HG03520 (cell line): ENCODE measurements at regions not wholly inside any gene's neighbourhood (a gene's known extent, or its start where the extent isn't known, plus 50 kb on each side); places are given as distances from the start of the nearest gene placed in this dataset.

Experiments
- ATAC-seq: cut with Tn5 transposase; IDR thresholded peaks from one replicate; pipeline ENCODE4 v1.9.1; 2021; ENCODE audit warnings: mild to moderate bottlenecking, moderate library complexity; ENCODE audit not compliant: unreplicated experiment

DNA sequence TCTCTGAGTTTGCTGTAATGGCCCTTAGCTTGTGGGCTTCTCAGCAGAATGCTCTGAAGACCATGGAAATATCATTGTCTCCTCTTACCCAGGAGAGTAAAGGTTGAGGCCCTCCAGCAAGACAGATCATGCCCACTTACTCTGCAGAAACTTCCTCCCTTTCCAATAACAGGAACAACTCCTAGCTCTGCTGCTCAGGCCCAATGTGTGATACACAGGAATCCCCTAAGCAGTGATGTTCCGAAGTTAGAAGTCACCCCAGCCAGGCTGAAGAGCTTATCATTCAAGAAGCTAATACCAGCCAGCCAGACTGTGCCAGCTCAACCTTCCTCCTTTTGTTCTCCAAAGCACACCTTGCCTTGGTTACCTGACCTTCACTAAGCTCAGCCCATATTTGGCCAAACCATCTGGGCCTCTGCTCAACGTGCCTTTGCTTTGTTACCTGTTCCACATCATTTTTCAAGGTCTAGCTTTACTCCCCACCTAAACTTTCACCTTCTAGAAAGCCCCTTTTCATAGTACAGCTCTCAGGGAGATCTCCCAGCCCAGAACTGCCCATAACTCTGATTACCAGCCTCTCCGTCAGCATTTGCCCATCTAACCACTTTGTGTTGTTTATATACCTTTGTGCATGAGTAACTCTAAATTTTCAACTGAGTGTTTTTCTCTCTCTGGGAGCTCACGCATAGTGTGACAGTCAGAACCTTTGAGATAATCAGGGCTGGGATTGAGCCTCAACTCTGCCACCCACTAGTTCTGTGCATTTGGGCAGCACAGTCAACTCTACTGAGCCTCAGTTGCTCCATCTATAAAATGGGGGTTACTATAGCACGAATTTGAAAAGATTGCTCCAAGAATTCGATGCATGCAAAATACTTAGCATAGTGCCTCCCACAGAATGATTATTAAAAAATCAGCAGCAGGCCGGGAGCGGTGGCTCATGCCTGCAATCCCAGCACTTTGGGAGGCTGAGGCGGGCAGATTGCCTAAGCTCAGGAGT, 107.6 kb upstream of the CPEB4 start:
- no peak for ATAC-seq

DNA sequence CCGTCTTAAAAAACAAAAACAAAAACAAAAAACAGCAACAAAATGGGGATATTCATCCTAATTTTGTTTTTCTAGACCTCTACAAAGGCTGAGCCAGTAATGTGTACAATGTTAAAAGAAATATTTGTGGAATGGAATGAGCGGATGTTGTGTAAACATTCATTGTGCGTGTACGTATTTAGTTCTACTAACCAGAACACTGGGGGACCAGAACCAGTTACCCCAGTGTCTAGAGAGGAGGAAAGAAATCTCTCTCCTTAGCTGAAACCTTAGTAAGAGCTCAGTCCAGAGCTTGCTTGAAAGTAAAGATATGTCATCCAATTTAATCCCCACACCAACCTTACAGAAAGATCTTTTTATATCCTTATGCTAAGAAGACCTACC, 106.7 kb upstream of the CPEB4 start:
- ATAC-seq: no peak

DNA sequence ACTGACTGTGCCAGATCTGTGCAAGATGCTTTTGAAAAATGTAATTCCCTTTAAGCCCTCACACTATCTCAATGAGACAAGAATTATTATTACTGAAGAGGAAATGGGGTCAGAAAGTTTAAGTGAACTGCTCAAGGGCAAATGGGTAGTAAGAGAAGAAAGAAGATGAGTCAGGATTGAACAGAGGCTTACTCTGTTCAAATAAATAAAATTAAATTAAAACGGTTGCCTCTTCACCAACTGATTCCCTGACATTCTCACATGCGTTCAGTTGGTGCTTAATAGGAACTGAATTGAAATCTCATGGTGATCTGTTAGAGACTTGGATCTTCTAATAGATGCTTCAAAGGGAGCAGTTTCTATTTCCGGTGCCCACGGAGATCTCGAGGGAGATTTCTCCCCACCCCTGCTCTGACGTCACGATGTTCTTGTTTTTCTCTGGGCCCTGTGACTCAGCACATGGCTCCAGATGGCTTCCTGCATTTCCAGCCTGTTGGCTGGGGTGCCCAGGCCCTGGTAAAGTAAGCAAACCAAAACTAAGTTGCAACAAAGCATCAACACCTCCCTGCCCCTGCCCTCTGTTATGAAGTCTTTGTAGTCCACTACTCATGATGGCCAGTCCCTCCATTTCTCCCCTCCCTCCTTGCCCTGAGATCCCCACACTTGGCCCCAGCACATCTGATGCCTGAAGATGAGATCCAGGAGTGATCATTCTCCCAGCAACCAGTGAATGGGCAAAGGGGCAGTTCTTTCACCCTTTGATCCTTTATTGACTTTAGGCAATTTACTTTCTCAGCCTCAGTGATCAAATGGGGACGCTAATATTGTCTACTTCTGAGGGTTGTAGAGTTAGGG, 106.1 kb upstream of the CPEB4 start:
- no peak for ATAC-seq

DNA sequence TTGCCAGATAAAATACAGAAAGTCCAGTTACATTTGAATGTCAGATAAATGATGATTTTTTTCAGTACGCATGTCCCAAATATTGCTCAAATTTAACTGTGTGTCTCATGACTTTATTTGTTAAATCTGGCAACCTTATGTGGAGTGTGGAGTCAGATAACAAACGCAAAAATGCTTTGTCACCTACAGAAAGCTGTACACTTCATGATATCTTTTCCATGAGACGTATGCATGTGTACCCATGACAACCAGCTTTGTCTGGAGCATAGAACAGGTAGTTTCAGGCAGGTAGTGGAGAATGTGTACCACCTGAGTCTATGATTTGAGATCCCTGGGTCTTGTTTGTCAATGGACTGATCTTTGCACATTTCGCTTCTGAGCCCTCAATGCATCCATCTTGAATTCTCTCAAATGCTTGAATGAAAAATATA, 105.5 kb upstream of the CPEB4 start:
- ATAC-seq: no peak

DNA sequence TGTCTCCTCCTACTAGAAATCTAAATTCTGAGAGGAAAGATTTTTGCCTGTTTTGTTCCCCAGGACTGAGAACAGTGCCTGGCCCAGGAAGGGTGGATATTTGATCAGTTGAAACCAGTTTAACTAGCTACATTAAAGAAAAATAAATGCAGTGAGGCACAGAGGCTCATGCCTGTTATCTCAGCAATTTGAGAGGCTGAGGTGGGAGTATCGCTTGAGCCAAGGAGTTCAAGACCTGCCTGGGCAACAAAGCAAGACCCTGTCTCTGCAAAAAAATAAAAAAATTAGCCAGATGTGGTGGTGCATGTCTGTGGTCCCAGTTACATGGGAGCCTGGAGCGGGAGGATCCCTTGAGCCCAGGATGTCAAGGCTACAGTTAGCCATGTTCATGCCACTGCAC, 104.8 kb upstream of the CPEB4 start:
- no peak for ATAC-seq

DNA sequence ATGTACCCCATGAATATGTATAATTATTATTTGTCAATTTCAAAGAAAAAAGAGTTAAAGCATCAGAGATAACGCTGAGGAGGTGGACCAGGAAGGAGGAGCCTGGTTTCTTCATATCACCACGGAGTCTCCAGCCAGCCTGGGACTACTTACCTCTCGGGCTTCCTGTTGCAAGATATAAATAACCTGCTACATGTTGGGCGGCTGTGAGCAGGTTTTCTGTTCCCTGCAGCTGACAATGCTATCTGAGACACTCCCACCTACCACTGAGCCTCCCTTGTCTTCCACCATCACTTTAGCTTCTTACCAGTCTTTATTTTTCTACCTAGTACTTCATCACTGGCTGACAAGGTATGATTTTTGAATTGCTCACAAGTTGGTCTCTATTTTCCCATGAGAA, 102.7 kb upstream of the CPEB4 start:
- no peak for ATAC-seq

DNA sequence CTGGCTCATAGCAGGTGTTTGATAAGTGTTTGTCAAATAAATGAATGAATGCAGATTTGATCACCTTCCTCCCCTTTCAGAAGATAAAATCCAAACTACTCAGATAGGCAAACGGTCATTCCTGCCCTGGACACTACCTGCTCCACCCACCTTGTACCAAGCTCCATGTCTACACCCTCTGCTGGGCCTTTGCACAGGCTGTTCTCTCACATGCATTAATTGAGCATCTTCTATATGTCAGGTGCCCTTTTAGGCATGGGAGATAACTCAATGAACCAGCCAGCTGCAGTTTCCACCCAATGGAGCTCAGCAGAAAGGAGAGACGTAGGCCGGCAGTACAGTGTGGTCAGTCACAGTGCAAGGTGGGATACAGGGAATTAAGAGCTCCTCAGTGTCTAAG, 102.3 kb upstream of the CPEB4 start:
- ATAC-seq: no peak

DNA sequence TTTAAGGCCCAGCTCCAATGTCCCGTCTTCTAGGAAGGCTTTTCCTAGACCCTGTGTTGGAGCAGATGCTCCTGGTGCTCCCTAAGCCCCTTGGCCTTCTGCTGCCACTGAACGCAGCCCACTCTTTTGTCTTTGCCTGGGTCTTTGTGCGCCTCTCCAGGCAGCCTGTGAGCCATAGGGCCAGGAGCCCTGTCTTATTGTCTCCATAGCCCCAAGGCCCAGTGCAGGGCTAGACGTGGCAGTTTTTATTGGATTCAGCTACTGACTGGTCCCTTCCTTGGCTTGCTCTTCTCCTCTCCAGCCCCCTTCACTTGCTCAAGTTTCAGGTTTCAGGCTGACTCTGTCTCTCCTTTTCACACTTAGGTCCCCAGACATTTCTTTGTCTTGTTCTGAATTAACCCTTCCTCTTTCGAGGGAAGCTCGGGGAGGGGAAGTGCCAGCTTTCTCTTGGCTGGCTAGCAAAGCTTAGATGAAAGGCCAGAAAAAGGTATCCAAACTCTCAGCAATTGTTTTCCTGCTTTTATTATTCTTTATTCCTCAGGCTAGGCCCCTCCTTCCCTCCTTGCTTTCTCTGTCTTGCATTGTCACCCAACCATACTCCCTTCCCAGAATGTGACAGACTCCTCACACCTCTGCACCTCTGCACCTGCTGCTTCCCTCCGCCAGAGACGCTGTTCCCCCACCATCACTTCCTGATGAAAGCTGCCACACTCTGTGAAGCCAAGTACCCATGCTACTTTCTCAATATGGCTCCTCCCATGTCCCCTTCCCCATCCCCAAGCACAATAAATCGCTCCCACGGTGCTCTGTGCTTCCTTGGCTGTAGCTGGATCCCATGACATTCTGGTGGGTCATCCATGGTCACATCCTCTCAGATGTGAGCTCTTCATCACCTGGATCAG, 101.6 kb upstream of the CPEB4 start:
- ATAC-seq: peak; percentile 65

DNA sequence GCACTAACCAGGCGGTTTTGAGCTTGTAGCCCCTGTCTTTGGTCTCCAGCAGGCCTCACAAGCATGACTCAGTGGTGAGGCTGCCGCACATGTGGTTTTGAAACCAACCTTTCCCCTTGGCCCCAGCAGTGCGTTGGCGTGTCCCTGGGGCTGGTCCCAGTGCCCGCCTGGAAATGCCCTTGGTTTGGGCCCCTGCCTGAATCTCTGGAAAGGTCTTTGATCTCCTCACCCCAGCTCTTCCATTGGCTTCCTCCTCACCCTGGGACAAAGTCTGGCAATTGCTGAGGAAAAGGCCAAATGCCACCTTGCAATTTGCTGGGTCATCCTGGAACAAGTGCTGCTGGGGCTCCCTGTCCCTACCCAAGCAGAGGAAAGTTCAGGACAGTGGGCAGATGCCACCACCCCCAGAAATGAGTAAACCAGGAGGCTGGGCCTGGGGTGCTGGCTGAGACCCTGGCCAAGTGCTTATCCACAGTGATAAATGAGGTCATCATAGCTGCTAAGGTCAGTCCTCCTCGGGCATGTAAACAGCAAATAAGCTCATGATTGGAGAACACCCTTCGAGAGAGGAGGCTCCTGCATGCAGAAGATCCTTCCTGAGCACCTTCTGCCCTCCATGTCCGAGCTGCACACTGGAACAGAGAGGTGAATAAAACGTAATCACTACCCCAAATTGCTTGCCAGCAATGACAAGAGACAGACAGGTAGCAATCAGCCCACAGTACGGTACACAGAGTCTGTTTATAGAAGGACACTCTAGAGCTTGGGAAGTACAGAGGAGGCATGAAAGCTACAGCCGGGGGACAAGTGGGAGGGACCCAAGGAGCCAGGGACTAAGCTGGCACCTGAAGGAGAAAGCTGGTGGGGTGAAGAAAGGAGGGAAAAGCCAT, 98.9 kb upstream of the CPEB4 start:
- ATAC-seq: no peak

DNA sequence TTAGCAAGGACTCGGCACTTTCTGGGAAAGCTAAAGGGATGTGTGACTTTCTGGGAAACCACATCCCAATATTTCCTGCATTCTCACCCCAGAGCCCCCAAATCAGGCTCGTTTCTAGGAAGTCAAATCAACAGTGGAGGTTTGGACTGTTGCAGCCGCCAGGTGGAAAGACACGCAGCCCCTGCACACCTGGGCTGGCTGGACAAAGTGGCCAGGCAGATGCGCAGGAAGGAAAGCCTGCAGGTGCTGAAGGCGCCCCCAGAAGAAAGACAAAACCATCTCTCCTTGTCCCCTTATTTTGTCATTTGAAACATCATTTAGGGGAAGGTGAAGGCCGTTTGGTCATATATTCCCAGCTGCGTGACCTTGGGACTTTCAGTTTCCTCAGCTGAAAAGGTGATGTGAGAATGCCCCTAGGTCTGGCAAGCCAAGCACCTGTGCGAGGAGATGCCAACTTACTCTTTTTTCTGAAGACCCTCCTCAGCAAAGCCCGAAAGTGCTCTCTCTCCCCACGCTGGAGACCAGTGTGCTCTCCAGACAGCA, 97.9 kb upstream of the CPEB4 start:
- no peak for ATAC-seq

DNA sequence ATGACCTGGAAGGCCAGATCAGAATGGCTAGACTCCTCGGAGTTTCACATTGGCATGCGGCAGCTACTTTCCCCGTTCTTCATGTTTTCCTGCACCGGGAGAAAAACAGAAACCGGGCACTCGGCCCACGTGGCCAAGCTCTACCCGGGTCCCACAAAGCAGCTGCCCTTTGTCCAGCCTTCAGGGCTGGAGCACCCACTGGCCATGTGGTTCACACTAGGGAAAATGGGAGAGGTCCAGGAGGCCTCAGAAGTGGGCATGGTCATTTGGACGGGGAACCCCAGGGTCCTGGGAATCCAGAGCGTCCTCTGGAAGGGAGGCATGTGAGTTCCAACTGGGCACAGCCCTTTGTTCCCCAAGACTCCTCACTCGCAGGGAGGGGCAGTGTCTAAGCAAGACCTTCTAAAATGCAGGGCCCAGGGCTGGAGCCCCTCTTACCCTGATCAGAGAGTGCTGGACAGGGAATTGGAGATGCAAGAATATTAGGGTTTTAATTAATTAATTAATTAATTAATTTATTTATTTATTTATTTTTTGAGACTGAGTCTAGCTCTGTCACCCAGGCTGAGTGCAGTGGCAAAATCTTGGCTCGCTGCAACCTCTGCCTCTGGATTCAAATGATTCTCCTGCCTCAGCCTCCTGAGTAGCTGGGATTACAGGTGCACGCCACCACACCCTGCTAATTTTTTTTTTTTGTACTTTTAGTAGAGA, 97.2 kb upstream of the CPEB4 start:
- no peak for ATAC-seq

DNA sequence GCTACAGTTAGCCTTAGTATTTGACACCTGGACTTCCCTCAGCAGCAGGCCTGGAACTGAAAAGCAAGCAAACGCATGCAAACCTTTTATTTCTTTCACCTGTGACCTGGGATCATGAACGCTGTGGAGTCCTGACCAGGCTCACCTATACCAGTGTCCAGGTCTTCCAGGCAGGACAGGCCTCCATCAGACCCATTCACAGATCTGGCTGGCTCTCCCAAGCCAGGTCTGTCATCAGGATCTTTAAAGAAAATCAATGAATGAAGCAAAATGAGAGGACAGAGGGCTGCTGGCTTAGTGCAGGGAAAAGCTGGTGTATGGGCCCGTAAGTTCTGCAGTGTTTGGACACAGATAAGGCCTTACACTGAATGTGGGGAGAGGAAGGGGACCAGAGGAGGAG, 96.3 kb upstream of the CPEB4 start:
- ATAC-seq: no peak

DNA sequence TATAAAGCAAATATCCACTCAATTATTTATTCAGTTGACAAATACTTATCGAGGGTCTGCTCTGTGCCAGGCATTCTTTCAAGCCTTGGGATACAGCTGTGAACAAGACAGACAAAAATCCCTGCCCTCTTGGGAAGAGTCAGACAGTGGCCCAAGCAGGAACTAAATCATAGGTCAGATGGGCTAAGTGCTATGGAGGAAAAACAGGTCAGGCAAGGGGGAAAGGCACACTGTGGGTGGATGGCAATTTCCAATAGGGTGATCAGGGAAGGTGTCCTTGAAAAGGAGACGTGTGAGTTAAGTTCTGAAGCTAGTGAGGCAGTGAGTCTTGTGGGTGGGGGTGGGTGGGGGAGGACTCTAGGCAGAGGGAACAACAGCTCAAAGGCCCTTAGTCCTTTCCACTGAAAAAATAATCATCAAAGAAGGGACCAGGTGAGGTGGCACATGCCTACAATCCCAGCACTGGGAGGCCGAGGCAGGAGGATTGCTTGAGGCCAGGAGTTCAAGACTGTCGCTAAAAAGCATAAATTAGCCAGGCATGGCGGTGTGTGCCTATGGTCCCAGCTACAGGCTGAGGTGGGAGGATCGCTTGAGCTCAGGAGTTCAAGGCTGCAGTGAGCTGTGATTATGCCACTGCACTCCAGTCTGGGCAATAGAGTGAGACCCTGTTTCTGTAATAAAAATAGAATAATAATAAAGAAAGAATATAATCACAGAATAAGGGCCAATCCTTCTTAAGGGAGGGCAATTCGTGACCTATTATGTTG, 95.2 kb upstream of the CPEB4 start:
- ATAC-seq: no peak

DNA sequence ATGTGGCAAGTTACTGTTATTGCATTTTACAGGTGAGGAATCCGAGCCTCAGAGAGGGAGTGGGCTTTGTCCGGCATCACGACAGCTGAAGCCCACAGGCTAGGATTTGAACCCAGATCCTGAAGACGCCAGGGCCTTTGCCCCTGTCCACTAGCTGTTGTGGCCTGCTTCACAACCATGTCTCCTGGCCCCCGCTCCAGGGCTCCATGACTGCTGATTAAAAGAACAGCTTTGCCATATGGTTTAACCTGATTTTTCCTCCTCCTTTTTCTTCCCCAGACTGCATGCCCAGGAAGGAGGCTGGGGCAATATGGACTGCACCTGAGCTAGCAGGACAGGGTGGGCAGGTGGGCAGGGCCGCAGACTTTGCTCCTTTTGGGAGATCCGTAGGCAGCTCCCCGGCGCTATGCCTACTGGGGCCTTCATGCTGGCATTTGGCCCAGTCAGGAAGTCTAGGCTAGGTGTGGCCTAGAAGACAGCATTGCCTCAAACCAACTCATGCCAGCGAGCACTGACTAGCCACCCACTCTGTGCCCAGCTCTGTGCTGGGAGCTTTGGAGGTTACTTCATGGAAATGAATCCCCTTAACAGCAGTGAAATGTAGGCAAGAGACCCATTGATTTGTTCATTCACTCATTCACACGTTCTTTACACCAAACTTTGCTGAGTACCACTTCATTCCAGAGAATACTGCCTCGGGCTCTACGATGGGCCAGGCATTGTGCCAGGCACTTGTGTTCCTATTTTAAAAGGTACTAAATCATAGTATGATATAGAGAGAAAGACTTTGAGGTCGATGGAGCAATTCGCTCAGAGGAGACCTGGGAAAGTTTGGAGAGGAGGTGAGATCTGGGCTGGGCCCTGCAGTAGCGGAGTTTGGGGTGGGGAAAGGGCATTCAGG, 94.3 kb upstream of the CPEB4 start:
- no peak for ATAC-seq

DNA sequence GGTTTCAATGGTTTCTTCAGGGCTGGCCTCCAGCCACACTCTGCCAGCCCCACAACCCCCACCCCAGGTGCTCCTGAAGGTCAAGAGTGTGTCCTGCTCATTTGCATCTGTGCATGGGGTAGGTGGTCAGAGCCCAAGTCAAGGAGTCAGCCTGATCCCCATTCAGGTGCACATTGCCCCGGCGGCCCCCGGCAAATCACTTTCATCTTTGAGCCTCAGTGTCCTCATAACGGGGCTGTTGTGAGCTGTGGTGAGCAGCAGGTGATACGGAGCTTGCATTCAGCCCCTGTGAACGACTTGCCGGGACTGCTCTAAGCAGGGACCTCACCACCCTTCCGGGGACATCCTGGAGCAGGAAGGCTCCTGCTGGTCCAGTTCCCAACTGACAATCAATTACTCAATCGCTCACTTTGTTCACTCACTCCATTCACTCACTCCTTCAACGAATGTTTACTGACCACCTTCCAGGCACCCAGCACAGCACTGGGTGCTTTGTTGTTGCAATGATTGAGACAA, 93.2 kb upstream of the CPEB4 start:
- no peak for ATAC-seq

DNA sequence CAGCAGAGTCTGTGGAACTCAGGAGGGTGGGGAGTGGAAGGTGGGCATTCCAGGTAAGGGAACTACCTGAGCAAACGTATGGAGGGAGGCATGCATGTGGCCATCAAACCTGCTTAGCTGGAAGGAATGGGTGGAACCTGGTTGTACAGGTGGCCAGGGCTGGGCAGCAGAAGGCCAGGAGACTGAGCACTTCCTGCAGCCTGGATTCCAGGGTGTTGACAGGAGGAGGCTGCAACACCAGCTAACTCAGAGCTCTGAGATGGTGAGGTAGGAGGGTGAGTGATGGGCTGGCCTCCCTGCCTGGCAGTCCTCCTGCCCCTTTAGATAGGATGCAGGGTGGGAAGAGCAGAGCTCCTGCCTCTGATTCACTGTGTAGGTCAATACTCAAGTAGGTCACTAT, 92.5 kb upstream of the CPEB4 start:
- no peak for ATAC-seq
